Calu3 (cell line): ENCODE measurements at regions not wholly inside any gene's neighbourhood (a gene's known extent, or its start where the extent isn't known, plus 50 kb on each side); places are given as distances from the start of the nearest gene placed in this dataset.
"Not testable (repeated sequence)": the region's sequence is repeated elsewhere in the genome, so short reads cannot be mapped to it uniquely, and the experiment has no call there.

Experiments used
- BruUV-seq: library from RNA; stranded (reverse); fragments of 400-500 nt; replicated peaks from 2 replicates; lab custom pipeline; 2021; lab: Mats Ljungman, UMichigan
- CTCF ChIA-PET: fragments of 300-600 bp; sonication (Branson Sonifier 250); formaldehyde crosslinking; loops from one replicate; lab custom pipeline; 2022; ENCODE audit warnings: antibody characterized with exemption; lab: Charles Lee
- DNase-seq: peaks from one replicate; pipeline ENCODE4 v3.0.0; 2022
- H3K27ac Mint-ChIP-seq: one replicate; pipeline ENCODE4 v1.8.0; 2022; ENCODE audit warnings: mixed read lengths; ENCODE audit not compliant: unreplicated experiment
- H3K27me3 Mint-ChIP-seq: one replicate; pipeline ENCODE4 v1.8.0; 2022; ENCODE audit warnings: mixed read lengths; ENCODE audit not compliant: unreplicated experiment
- H3K36me3 Mint-ChIP-seq: one replicate; pipeline ENCODE4 v1.8.0; 2022; ENCODE audit warnings: mild to moderate bottlenecking, moderate library complexity, mixed read lengths; ENCODE audit not compliant: insufficient read depth, unreplicated experiment
- H3K4me1 Mint-ChIP-seq: one replicate; pipeline ENCODE4 v1.8.0; 2022; ENCODE audit warnings: mild to moderate bottlenecking, low read depth, mixed read lengths; ENCODE audit not compliant: unreplicated experiment
- H3K4me3 Mint-ChIP-seq: one replicate; pipeline ENCODE4 v1.8.0; 2022; ENCODE audit warnings: mild to moderate bottlenecking, low read depth, moderate library complexity, mixed read lengths; ENCODE audit not compliant: unreplicated experiment
- H3K9me3 Mint-ChIP-seq: one replicate; pipeline ENCODE4 v1.8.0; 2022; ENCODE audit warnings: low read depth, mixed read lengths; ENCODE audit not compliant: unreplicated experiment
- CTCF ChIP-seq: fragments of 200-600 bp; IDR thresholded peaks from one replicate; pipeline ENCODE4 v1.8.0; 2022; ENCODE audit warnings: antibody characterized with exemption; ENCODE audit not compliant: unreplicated experiment
- intact Hi-C: fragments of 100-400 bp; cut with micrococcal nuclease; formaldehyde crosslinking; loops from one replicate; pipeline ENCODE4 v1.10.0; 2022; ENCODE audit not compliant: unreplicated experiment

DNA sequence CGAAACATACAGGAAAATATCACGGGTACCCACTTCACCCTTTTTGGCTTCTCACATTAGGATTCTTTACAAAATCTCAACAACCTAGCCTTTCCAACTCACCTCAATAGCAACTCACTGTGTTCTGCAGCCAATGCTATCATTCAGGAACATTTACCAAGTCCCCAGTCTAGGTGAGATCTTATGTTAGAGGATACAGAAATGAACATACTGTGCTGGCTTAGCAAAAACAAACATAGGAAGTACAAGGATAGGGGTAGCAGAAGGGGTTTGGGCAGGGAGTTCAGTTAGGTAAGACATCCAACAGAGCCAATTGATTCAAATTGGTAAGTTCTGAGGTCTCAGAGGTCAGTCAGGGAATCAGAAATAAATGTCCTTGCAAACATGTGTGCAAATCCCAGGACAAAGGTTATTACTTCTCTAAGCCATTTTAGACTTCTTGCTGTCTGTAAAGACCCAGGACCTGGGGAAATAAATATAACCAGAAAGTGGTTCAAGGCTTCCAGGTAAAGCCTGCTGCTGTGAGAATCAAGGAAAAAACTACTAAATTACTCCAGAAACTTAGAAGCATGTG is 556.3 kb upstream of the CHAC2 start:
- Mint-ChIP-seq H3K4me1 (no peaks in the 10 kb centered on the region), H3K9me3 (peaks cover 10% of the 10 kb centered on the region), H3K27ac (no peak overlapping the region), H3K4me3 (no peak overlapping the region), H3K36me3 (no peaks in the 10 kb centered on the region), H3K27me3 (no peaks in the 10 kb centered on the region)
- no peak for TF ChIP-seq CTCF
- no peak for DNase-seq
- no TSS peak for BruUV-seq
- CTCF ChIA-PET: no interaction called here
- intact Hi-C loops: no loop called here

GRCh38 chr2:53210538-53210937 is 557.1 kb upstream of the CHAC2 start:
- CTCF ChIA-PET: interaction anchor here (0.8 kb wide), 1 partner anchor 400 kb away, joined by 3 read pairs; no protein-coding TSS in a partner anchor
- H3K36me3 Mint-ChIP-seq: no peaks in the 10 kb centered on the region
- no peak overlapping the region for H3K4me3 Mint-ChIP-seq
- H3K9me3 Mint-ChIP-seq: peaks cover 10% of the 10 kb centered on the region
- no peaks in the 10 kb centered on the region for H3K27me3 Mint-ChIP-seq
- DNase-seq: no peak
- intact Hi-C loops: no loop called here
- H3K27ac Mint-ChIP-seq: no peak overlapping the region
- H3K4me1 Mint-ChIP-seq: no peaks in the 10 kb centered on the region
- BruUV-seq: no TSS peak
- TF ChIP-seq CTCF: no peak

GRCh38 chr2:53209679-53210458 is 557.7 kb upstream of the CHAC2 start:
- DNase-seq: no peak
- intact Hi-C loops: no loop called here
- H3K4me3 Mint-ChIP-seq: no peak overlapping the region
- BruUV-seq: no TSS peak
- no peaks in the 10 kb centered on the region for H3K36me3 Mint-ChIP-seq
- no peaks in the 10 kb centered on the region for H3K27me3 Mint-ChIP-seq
- peaks cover 7% of the 10 kb centered on the region for H3K9me3 Mint-ChIP-seq
- CTCF ChIA-PET: interaction anchor here (0.6 to 0.8 kb wide), 2 partner anchors 14 to 399 kb away, joined by 3 to 4 read pairs; no protein-coding TSS in a partner anchor
- no peak overlapping the region for H3K27ac Mint-ChIP-seq
- no peaks in the 10 kb centered on the region for H3K4me1 Mint-ChIP-seq
- no peak for TF ChIP-seq CTCF

DNA sequence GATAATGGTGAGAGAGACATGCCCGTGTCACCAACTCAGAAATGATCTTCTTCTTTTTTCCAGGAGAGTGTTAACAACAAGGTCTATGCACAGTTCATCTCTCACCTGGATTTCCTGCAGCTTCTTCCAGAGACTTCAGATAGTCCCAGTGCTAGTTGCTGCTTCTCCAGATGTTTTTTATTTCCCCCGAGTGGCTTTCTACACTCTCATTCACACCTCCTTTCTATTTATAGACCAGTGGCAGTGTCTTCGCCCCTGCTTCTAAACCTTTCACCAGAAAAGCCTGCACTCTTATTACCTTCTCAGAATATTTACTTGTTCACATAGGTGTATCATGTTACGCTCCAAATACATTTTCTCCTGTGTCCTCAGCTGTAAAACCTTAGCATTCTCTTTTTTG is 558.8 kb upstream of the CHAC2 start:
- Mint-ChIP-seq H3K27me3 (no peaks in the 10 kb centered on the region), H3K4me1 (no peaks in the 10 kb centered on the region), H3K4me3 (no peak overlapping the region), H3K27ac (no peak overlapping the region), H3K9me3 (no peaks in the 10 kb centered on the region), H3K36me3 (no peaks in the 10 kb centered on the region)
- no peak for TF ChIP-seq CTCF
- no TSS peak for BruUV-seq
- CTCF ChIA-PET: no interaction called here
- intact Hi-C loops: no loop called here
- DNase-seq: no peak

DNA sequence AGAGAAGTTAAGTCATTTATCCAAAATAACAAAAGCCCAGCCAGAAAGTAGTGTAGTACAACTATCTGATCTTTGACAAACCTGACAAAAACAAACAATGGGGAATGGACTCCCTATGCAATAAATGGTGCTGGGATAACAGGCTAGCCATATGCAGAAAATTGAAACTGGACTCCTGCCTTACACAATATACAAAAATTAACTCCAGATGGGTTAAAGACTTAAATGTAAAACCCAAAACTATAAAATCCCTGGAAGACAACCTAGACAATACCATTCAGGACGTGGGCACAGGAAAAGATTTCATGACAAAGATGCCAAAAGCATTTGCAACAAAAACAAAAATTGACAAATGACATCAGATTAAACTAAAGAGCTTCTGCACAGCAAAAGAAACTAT is 561.4 kb upstream of the CHAC2 start:
- BruUV-seq: not testable (repeated sequence)

More for the DNA sequence above, 561.4 kb upstream of the CHAC2 start:
- intact Hi-C loops, DNase-seq, H3K4me3 Mint-ChIP-seq, H3K27ac Mint-ChIP-seq, H3K9me3 Mint-ChIP-seq, CTCF ChIA-PET, H3K4me1 Mint-ChIP-seq, H3K36me3 Mint-ChIP-seq, H3K27me3 Mint-ChIP-seq: not testable (repeated sequence)
